22Rv1 (cell line): ENCODE measurements at regions not wholly inside any gene's neighbourhood (a gene's known extent, or its start where the extent isn't known, plus 50 kb on each side); places are given as distances from the start of the nearest gene placed in this dataset.

Source experiments
- ZFX ChIP-seq: fragments of 450-650 bp; IDR thresholded peaks from 2 replicates; pipeline ENCODE4 v1.6.1; 2017; ENCODE audit warnings: antibody characterized with exemption, borderline replicate concordance
- TF ChIP-seq, protein P1 (sequence below): fragments of 450-650 bp; IDR thresholded peaks from 2 replicates; pipeline ENCODE4 v1.5.1; 2017; ENCODE audit warnings: mild to moderate bottlenecking

DNA sequence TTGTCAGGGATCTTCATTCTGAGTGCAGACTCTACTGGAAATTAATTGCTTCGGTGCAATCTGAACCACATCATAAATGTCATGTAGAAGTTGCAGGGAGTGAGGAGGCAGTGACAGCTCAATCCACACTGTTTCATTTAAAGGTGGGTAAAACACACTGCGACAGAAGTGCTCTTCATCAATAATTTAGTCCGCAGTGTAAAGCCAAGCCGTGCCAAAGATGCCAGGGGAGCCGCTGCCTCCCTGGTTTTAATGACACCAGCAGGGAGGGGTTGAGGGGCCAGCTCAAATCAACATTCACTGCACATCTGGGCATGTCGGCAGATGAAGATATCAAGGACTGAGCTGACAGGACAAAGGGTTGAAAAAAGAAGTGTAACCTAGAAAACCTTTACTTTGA lies 305.7 kb upstream of the VRK2 start:
- TF ChIP-seq, protein P1, sequence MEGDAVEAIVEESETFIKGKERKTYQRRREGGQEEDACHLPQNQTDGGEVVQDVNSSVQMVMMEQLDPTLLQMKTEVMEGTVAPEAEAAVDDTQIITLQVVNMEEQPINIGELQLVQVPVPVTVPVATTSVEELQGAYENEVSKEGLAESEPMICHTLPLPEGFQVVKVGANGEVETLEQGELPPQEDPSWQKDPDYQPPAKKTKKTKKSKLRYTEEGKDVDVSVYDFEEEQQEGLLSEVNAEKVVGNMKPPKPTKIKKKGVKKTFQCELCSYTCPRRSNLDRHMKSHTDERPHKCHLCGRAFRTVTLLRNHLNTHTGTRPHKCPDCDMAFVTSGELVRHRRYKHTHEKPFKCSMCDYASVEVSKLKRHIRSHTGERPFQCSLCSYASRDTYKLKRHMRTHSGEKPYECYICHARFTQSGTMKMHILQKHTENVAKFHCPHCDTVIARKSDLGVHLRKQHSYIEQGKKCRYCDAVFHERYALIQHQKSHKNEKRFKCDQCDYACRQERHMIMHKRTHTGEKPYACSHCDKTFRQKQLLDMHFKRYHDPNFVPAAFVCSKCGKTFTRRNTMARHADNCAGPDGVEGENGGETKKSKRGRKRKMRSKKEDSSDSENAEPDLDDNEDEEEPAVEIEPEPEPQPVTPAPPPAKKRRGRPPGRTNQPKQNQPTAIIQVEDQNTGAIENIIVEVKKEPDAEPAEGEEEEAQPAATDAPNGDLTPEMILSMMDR = no peak
- TF ChIP-seq ZFX = no peak
